ENCODE measurements at regions not wholly inside any gene's neighbourhood (a gene's known extent, or its start where the extent isn't known, plus 50 kb on each side); places are given as distances from the start of the nearest gene placed in this dataset.
"Not testable (repeated sequence)": the region's sequence is repeated elsewhere in the genome, so short reads cannot be mapped to it uniquely, and the experiment has no call there.

- Histone ChIP-seq H3K27me3 (no peaks in the 10 kb centered on the region), H3K4me1 (no peaks in the 10 kb centered on the region), H3K9me3 (peaks cover 0 to 10% (median 0%) of the 10 kb centered on the region in 4 donors), H3K27ac (no peak overlapping the region), H3K36me3 (no peaks in the 10 kb centered on the region), H3K4me3 (no peak overlapping the region)
- no peak for DNase-seq (ENCODE audit: low spot score in 2 of 2)
- TF ChIP-seq EP300 (IDR thresholded peaks at IDR 0.05), result no peak
- TF ChIP-seq, protein P1, sequence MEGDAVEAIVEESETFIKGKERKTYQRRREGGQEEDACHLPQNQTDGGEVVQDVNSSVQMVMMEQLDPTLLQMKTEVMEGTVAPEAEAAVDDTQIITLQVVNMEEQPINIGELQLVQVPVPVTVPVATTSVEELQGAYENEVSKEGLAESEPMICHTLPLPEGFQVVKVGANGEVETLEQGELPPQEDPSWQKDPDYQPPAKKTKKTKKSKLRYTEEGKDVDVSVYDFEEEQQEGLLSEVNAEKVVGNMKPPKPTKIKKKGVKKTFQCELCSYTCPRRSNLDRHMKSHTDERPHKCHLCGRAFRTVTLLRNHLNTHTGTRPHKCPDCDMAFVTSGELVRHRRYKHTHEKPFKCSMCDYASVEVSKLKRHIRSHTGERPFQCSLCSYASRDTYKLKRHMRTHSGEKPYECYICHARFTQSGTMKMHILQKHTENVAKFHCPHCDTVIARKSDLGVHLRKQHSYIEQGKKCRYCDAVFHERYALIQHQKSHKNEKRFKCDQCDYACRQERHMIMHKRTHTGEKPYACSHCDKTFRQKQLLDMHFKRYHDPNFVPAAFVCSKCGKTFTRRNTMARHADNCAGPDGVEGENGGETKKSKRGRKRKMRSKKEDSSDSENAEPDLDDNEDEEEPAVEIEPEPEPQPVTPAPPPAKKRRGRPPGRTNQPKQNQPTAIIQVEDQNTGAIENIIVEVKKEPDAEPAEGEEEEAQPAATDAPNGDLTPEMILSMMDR (IDR thresholded peaks at IDR 0.05), result peak in 2 of 5 experiments; percentile 11 to 17
- TF ChIP-seq POLR2A (IDR thresholded peaks at IDR 0.05), result no peak
- WGBS, 2 donors, result 6 to 10% methylated on average over 5 of the region's 5 CpGs
These were observed 142.9 kb upstream of the MSX2 start for GRCh38 chr5:174581479-174581878.

DNA sequence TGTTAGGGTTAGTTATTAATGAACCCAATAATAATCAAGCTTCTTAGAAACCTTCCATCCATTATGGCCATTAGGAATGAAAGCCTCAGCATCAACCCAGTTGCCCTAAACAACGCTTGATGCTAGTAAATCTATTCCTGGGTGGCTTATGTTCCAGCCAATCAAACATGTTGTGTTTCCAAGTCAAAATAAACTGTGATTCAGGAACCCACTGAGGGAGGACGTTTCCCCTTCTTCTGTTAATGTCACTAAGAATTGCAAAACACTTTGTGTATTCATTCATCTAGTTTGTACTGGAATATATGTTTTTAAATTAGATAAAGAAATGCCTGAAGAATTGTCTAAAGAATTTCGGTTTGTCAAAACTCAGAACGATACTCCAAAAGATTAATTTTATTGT, 142.5 kb upstream of the MSX2 start:
- Histone ChIP-seq H3K4me1 (no peaks in the 10 kb centered on the region), H3K9me3 (peaks cover 0 to 13% (median 0%) of the 10 kb centered on the region in 4 donors), H3K27ac (no peak overlapping the region), H3K27me3 (no peaks in the 10 kb centered on the region), H3K36me3 (no peaks in the 10 kb centered on the region), H3K4me3 (no peak overlapping the region)
- no peak for TF ChIP-seq POLR2A (IDR thresholded peaks at IDR 0.05)
- TF ChIP-seq EP300 (IDR thresholded peaks at IDR 0.05), result no peak
- TF ChIP-seq, protein P1 (IDR thresholded peaks at IDR 0.05), result no peak
- 44 to 56% methylated on average over 4 of the region's 4 CpGs for WGBS, 2 donors
- no peak for DNase-seq (ENCODE audit: low spot score in 2 of 2)

DNA sequence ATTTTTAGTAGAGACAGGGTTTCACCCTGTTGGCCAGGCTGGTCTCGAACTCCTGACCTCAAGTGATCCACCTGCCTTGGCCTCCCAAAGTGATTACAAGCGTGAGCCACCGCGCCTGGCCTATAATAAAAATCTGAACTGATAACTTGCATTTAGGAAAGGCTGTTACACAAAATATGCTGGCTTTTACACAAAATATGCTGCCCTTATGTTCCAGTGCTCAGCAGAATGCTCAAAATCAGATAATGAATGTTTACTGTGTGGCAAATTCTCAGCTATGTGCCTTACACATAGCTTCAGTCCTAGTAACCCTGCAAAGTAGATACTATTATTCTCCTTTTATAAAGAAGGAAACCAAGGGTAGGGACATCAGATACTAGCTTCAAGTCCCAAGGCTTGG, 141.3 kb upstream of the MSX2 start:
- Histone ChIP-seq H3K36me3 (no peaks in the 10 kb centered on the region), H3K27ac (no peak overlapping the region)
- DNase-seq (ENCODE audit: low spot score in 2 of 2), result no peak

GRCh38 chr5:174585472-174585871, 138.9 kb upstream of the MSX2 start:
- 84 to 86% methylated on average over 2 of the region's 2 CpGs for WGBS, 2 donors
- H3K9me3 ChIP-seq, result peaks cover 0 to 13% (median 0%) of the 10 kb centered on the region in 4 donors
- DNase-seq (ENCODE audit: low spot score in 2 of 2), result no peak
- no peak overlapping the region for H3K27ac ChIP-seq
- peaks cover 0 to 4% of the 10 kb centered on the region in 2 donors for H3K27me3 ChIP-seq
- no peaks in the 10 kb centered on the region for H3K4me1 ChIP-seq
- TF ChIP-seq EP300 (IDR thresholded peaks at IDR 0.05), result no peak
- TF ChIP-seq POLR2A (IDR thresholded peaks at IDR 0.05), result no peak
- TF ChIP-seq, protein P1 (IDR thresholded peaks at IDR 0.05), result no peak
- no peaks in the 10 kb centered on the region for H3K36me3 ChIP-seq
- H3K4me3 ChIP-seq, result no peak overlapping the region

More for the DNA sequence above, 141.3 kb upstream of the MSX2 start:
- H3K4me3 ChIP-seq, result no peak overlapping the region
- H3K4me1 ChIP-seq, result no peaks in the 10 kb centered on the region
- 88 to 89% methylated on average over 4 of the region's 4 CpGs for WGBS, 2 donors
- H3K9me3 ChIP-seq, result peaks cover 0 to 13% (median 0%) of the 10 kb centered on the region in 4 donors
- no peaks in the 10 kb centered on the region for H3K27me3 ChIP-seq
- TF ChIP-seq, protein P1 (IDR thresholded peaks at IDR 0.05), result no peak
- TF ChIP-seq EP300 (IDR thresholded peaks at IDR 0.05) (no peak), POLR2A (IDR thresholded peaks at IDR 0.05) (no peak)

- 77 to 84% methylated on average over 4 of the region's 4 CpGs for WGBS, 2 donors
- not testable (repeated sequence) for DNase-seq (ENCODE audit: low spot score in 2 of 2)
These were observed 138.2 kb upstream of the MSX2 start for GRCh38 chr5:174586163-174586562.

DNA sequence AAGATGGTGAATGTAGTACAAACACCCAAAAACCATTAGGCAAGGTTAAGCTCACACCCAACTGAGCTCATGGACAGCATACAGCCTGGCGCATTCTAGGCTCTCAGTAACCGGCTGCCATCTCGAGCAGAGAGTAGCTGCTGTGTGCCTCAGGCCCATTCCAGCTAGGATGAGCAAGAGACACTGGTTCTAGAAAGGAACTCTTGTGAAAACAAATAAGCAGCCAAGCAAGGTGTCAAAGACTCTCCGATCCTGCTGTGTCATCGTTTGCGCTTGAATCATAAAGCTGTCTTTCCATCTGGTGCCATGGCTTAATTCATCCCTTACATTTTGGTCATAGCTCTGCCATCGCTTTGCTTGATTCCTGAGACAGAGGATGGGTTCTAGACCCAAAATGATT, 135.4 kb upstream of the MSX2 start:
- no peaks in the 10 kb centered on the region for H3K36me3 ChIP-seq
- no peak overlapping the region for H3K4me3 ChIP-seq
- H3K27me3 ChIP-seq, result peaks cover 0 to 4% of the 10 kb centered on the region in 2 donors
- H3K4me1 ChIP-seq, result no peaks in the 10 kb centered on the region
- DNase-seq (ENCODE audit: low spot score in 2 of 2), result no peak
- TF ChIP-seq POLR2A (IDR thresholded peaks at IDR 0.05) (no peak), EP300 (IDR thresholded peaks at IDR 0.05) (no peak)
- TF ChIP-seq, protein P1 (IDR thresholded peaks at IDR 0.05), result no peak
- no peak overlapping the region for H3K27ac ChIP-seq
- peaks cover 0 to 13% (median 0%) of the 10 kb centered on the region in 4 donors for H3K9me3 ChIP-seq
- 85 to 90% methylated on average over 7 of the region's 7 CpGs for whole genome bisulfite sequencing, 2 donors

More at GRCh38 chr5:174586163-174586562, 138.2 kb upstream of the MSX2 start:
- H3K4me3 ChIP-seq, H3K27ac ChIP-seq, H3K27me3 ChIP-seq, H3K4me1 ChIP-seq, H3K36me3 ChIP-seq: not testable (repeated sequence)
- peaks cover 0 to 13% (median 0%) of the 10 kb centered on the region in 4 donors for H3K9me3 ChIP-seq

Data from tibial nerve (tissue), 4 donors.